ENCODE measurements at regions not wholly inside any gene's neighbourhood (a gene's known extent, or its start where the extent isn't known, plus 50 kb on each side); places are given as distances from the start of the nearest gene placed in this dataset.

- H3K79me2 ChIP-seq (ENCODE audit: control insufficient read depth, insufficient read depth, low read length) = no peaks in the 10 kb centered on the region
- no peaks in the 10 kb centered on the region for H3K27me3 ChIP-seq (replicated peaks in 1 of 2; ENCODE audit: control insufficient read depth in 2 of 2, insufficient read depth in 2 of 2, low read length in 1 of 2)
- H3K4me3 ChIP-seq = no peak overlapping the region
- 46% methylated on average over 4 of the region's 4 CpGs for WGBS (ENCODE audit: insufficient coverage, insufficient replicate concordance, low lambda C conversion rate, missing lambda C conversion rate)
- RAD21 ChIA-PET (ENCODE audit: unreplicated experiment) = no interaction called here
- H3K4me2 ChIP-seq (ENCODE audit: control insufficient read depth, insufficient read depth) = no peak overlapping the region
- CTCF ChIA-PET = no interaction called here
- no peak overlapping the region for H2AFZ ChIP-seq (ENCODE audit: control insufficient read depth, low read depth, low read length)
- BruUV-seq (replicated peaks) = no TSS peak
- in situ Hi-C loops (cut with MboI) (no loop called here), intact Hi-C loops (cut with micrococcal nuclease; ENCODE audit: unreplicated experiment) (no loop called here)
- no peaks in the 10 kb centered on the region for H3K4me1 ChIP-seq (ENCODE audit: control insufficient read depth, insufficient read depth, low read length)
- no peak overlapping the region for H3K27ac ChIP-seq (ENCODE audit: control insufficient read depth, insufficient read depth)
- SMC1A ChIA-PET (ENCODE audit: uncharacterized antibody, unreplicated experiment) = no interaction called here
- POLR2A ChIA-PET = no interaction called here
- DNase-seq (ENCODE audit: low read depth, low spot score) = no peak
- H3K36me3 ChIP-seq (ENCODE audit: control insufficient read depth in 2 of 2, insufficient read depth in 2 of 2, low read length in 1 of 2) = no peaks in the 10 kb centered on the region
- TF ChIP-seq SP1 (IDR thresholded peaks at IDR 0.05; ENCODE audit: low read depth, low read length) (no peak), CHD4 (IDR thresholded peaks at IDR 0.05) (no peak), ESRRA (IDR thresholded peaks at IDR 0.05; ENCODE audit: low read length) (no peak), ATF2 (IDR thresholded peaks at IDR 0.05; ENCODE audit: low read length) (no peak), BHLHE40 (IDR thresholded peaks at IDR 0.05; ENCODE audit: borderline replicate concordance in 1 of 2, low read depth in 2 of 2, low read length in 1 of 2) (no peak), NFIC (IDR thresholded peaks at IDR 0.05; ENCODE audit: low read depth, low read length) (no peak), EZH2 (IDR thresholded peaks at IDR 0.05; ENCODE audit: borderline replicate concordance, control insufficient read depth, low read depth, low read length) (no peak), MTA2 (IDR thresholded peaks at IDR 0.05; ENCODE audit: low read depth) (no peak), PKNOX1 (IDR thresholded peaks at IDR 0.05) (no peak), TBL1XR1 (IDR thresholded peaks at IDR 0.05; ENCODE audit: low read depth, low read length) (no peak), USF2 (IDR thresholded peaks at IDR 0.05; ENCODE audit: borderline replicate concordance, low read depth, low read length) (no peak), MTA3 (IDR thresholded peaks at IDR 0.05; ENCODE audit: borderline replicate concordance, low read length) (no peak), EP300 (IDR thresholded peaks at IDR 0.05; ENCODE audit: borderline replicate concordance in 1 of 2, control insufficient read depth in 1 of 2, low read depth in 2 of 2, low read length in 2 of 2) (no peak), CBX3 (IDR thresholded peaks at IDR 0.05; ENCODE audit: borderline replicate concordance, low read depth) (no peak), BCL3 (IDR thresholded peaks at IDR 0.05; ENCODE audit: borderline replicate concordance, insufficient read depth, low read depth, low read length, poor library complexity, severe bottlenecking) (no peak)
- no peak for ATAC-seq
- H3K9ac ChIP-seq (ENCODE audit: control insufficient read depth, insufficient read depth, low read length) = no peak overlapping the region
- H3K9me3 ChIP-seq (replicated peaks; ENCODE audit: control insufficient read depth, insufficient read depth, low read length) = no peaks in the 10 kb centered on the region; the same call in 2 of the 3 replicates
- H4K20me1 ChIP-seq (ENCODE audit: control insufficient read depth, insufficient read depth) = no peaks in the 10 kb centered on the region
- FAIRE-seq = no peak
Measured at GRCh38 chr2:34215174-34215573, 616.1 kb upstream of the FAM98A start.

Measured in GM12878 (cell line).